CD14-positive monocyte (primary cell): ENCODE measurements at regions not wholly inside any gene's neighbourhood (a gene's known extent, or its start where the extent isn't known, plus 50 kb on each side); places are given as distances from the start of the nearest gene placed in this dataset.
"Not testable (repeated sequence)": the region's sequence is repeated elsewhere in the genome, so short reads cannot be mapped to it uniquely, and the experiment has no call there.

Source experiments
- DNase-seq, 3 donors: peaks; one replicate each; pipeline ENCODE4 v3.0.0-alpha.2; 2011 to 2022
- H2AFZ ChIP-seq: 2 replicates; pipeline ENCODE4 v1.6.0; 2012; ENCODE audit warnings: mild to moderate bottlenecking, low read depth, low read length, inconsistent platforms; ENCODE audit not compliant: insufficient read depth, poor library complexity, severe bottlenecking
- H3K27ac ChIP-seq, 2 donors: 1 replicate in 1 of 2; 2 replicates in 1 of 2; pipeline ENCODE4 v1.5.1; 2012 to 2013; ENCODE audit warnings: low read length in 2 of 2, control low read depth in 1 of 2, inconsistent platforms in 1 of 2, low read depth in 1 of 2, mild to moderate bottlenecking in 1 of 2
- H3K27me3 ChIP-seq, 2 donors: one replicate each; pipeline versions ENCODE4 v1.6.0 to v1.6.1; 2011 to 2013; ENCODE audit warnings: low read length in 2 of 2; ENCODE audit not compliant: control insufficient read depth in 2 of 2, insufficient read depth in 2 of 2
- H3K36me3 ChIP-seq, 2 donors: replicated peaks in 1 of 2; 1 replicate in 1 of 2; 2 replicates in 1 of 2; pipeline versions ENCODE4 v1.5.1 to v1.6.1; 2012 to 2013; ENCODE audit warnings: low read length in 2 of 2, control low read depth in 1 of 2, inconsistent platforms in 1 of 2, mild to moderate bottlenecking in 1 of 2; ENCODE audit not compliant: insufficient read depth in 2 of 2, control insufficient read depth in 1 of 2
- H3K4me1 ChIP-seq, 2 donors: 1 replicate in 1 of 2; 2 replicates in 1 of 2; pipeline versions ENCODE4 v1.5.1 to v1.6.1; 2012 to 2013; ENCODE audit warnings: low read length in 2 of 2, control low read depth in 1 of 2, inconsistent platforms in 1 of 2, mild to moderate bottlenecking in 1 of 2, moderate library complexity in 1 of 2; ENCODE audit not compliant: insufficient read depth in 2 of 2, control insufficient read depth in 1 of 2
- H3K4me2 ChIP-seq: replicated peaks from 2 replicates; pipeline ENCODE3; 2012; ENCODE audit warnings: low read length, moderate library complexity, mild to moderate bottlenecking; ENCODE audit not compliant: poor library complexity, severe bottlenecking; ENCODE audit errors: extremely low read depth
- H3K4me3 ChIP-seq, 3 experiments: fragments of 200-600 bp in 1 of 3; sonication (generic) in 1 of 3; replicated peaks in 1 of 3; 1 replicate in 2 of 3; 2 replicates in 1 of 3; pipeline ENCODE4 v1.5.1; 2011 to 2013; ENCODE audit warnings: low read length in 3 of 3, mild to moderate bottlenecking in 3 of 3, control low read depth in 2 of 3, low read depth in 2 of 3, inconsistent platforms in 1 of 3, moderate library complexity in 1 of 3
- H3K79me2 ChIP-seq: 2 replicates; pipeline ENCODE4 v1.6.0; 2012; ENCODE audit warnings: mild to moderate bottlenecking, control low read depth, inconsistent platforms, low read length, moderate library complexity; ENCODE audit not compliant: insufficient read depth
- H3K9ac ChIP-seq: 2 replicates; pipeline ENCODE4 v1.6.0; 2017; ENCODE audit warnings: low read length, mild to moderate bottlenecking; ENCODE audit not compliant: insufficient read depth, poor library complexity, severe bottlenecking
- H3K9me3 ChIP-seq, 2 donors: replicated peaks in 1 of 2; 1 replicate in 1 of 2; 2 replicates in 1 of 2; pipeline versions ENCODE4 v1.5.1 to v1.6.1; 2012 to 2013; ENCODE audit warnings: low read length in 2 of 2, control low read depth in 1 of 2; ENCODE audit not compliant: control insufficient read depth in 1 of 2, insufficient read depth in 1 of 2
- H4K20me1 ChIP-seq: 2 replicates; pipeline ENCODE4 v1.6.0; 2012; ENCODE audit warnings: mild to moderate bottlenecking, low read length, control low read depth, moderate library complexity; ENCODE audit not compliant: insufficient read depth
- H3K27ac Mint-ChIP-seq, 7 donors: one replicate each; pipeline ENCODE4 v1.8.0; 2020; ENCODE audit warnings: mild to moderate bottlenecking in 7 of 7, mixed read lengths in 7 of 7, moderate library complexity in 6 of 7, inconsistent platforms in 2 of 7
- H3K27me3 Mint-ChIP-seq, 3 donors: one replicate each; pipeline ENCODE4 v1.8.0; 2021 to 2022; ENCODE audit warnings: low read depth in 3 of 3, mild to moderate bottlenecking in 3 of 3, mixed read lengths in 3 of 3, moderate library complexity in 3 of 3, inconsistent platforms in 1 of 3
- H3K36me3 Mint-ChIP-seq, 2 donors: one replicate each; pipeline ENCODE4 v1.8.0; 2020; ENCODE audit warnings: mixed read lengths in 2 of 2, inconsistent platforms in 1 of 2, mild to moderate bottlenecking in 1 of 2
- H3K4me1 Mint-ChIP-seq: one replicate; pipeline ENCODE4 v1.8.0; 2020; ENCODE audit warnings: mild to moderate bottlenecking, mixed read lengths
- H3K4me3 Mint-ChIP-seq, 2 donors: one replicate each; pipeline ENCODE4 v1.8.0; 2020; ENCODE audit warnings: mild to moderate bottlenecking in 2 of 2, mixed read lengths in 2 of 2, moderate library complexity in 1 of 2
- H3K9me3 Mint-ChIP-seq, 7 donors: one replicate each; pipeline ENCODE4 v1.8.0; 2020 to 2022; ENCODE audit warnings: mixed read lengths in 7 of 7, mild to moderate bottlenecking in 6 of 7, moderate library complexity in 6 of 7, inconsistent platforms in 2 of 7
- CTCF ChIP-seq: fragments of 200-600 bp; IDR thresholded peaks from one replicate; pipeline ENCODE4 v1.8.0; 2022; ENCODE audit warnings: antibody characterized with exemption, mild to moderate bottlenecking
- WGBS: methylation state at CpG from one replicate; pipeline ENCODE4 v1.1.5; 2013; ENCODE audit warnings: missing lambda C conversion rate; ENCODE audit not compliant: insufficient coverage; 5-methylcytosine and 5-hydroxymethylcytosine counted together
- intact Hi-C, 2 donors: fragments of 100-400 bp; cut with micrococcal nuclease; formaldehyde crosslinking; loops; one replicate each; pipeline versions ENCODE4 v1.15.0 to v1.15.1; 2023

- Histone ChIP-seq H3K79me2 (no peaks in the 10 kb centered on the region), H3K27me3 (no peaks in the 10 kb centered on the region), H3K36me3 (no peaks in the 10 kb centered on the region), H3K4me3 (no peak overlapping the region), H3K27ac (no peak overlapping the region), H2AFZ (no peak overlapping the region), H3K4me2 (no peak overlapping the region), H3K9me3 (peaks cover 0 to 98% of the 10 kb centered on the region in 2 donors), H3K4me1 (no peaks in the 10 kb centered on the region), H3K9ac (no peak overlapping the region), H4K20me1 (no peaks in the 10 kb centered on the region)
- Mint-ChIP-seq H3K36me3 (no peaks in the 10 kb centered on the region), H3K27me3 (peaks cover 0 to 5% (median 0%) of the 10 kb centered on the region in 3 donors), H3K9me3 (peaks cover 85 to 100% (median 97%) of the 10 kb centered on the region in 7 donors), H3K4me3 (no peak overlapping the region), H3K4me1 (no peaks in the 10 kb centered on the region), H3K27ac (no peak overlapping the region)
- intact Hi-C loops, result no loop called here
- TF ChIP-seq CTCF, result no peak
- WGBS, result 52% methylated on average over 4 of the region's 4 CpGs
- DNase-seq, result no peak
Measured at GRCh38 chr21:7947422-7947821, 2574.0 kb upstream of the TPTE start.

GRCh38 chr21:7948727-7949126 lies 2572.7 kb upstream of the TPTE start:
- H3K27ac Mint-ChIP-seq, H3K36me3 Mint-ChIP-seq, H3K4me1 ChIP-seq, H3K79me2 ChIP-seq, H3K27ac ChIP-seq, intact Hi-C loops, H3K27me3 Mint-ChIP-seq, H3K36me3 ChIP-seq, H3K4me1 Mint-ChIP-seq, H3K4me3 ChIP-seq, H3K9ac ChIP-seq, H2AFZ ChIP-seq, H3K4me2 ChIP-seq, DNase-seq, H3K27me3 ChIP-seq, H3K4me3 Mint-ChIP-seq, H4K20me1 ChIP-seq: not testable (repeated sequence)
- 75% methylated on average over 7 of the region's 7 CpGs for WGBS
- peaks cover 0 to 98% of the 10 kb centered on the region in 2 donors for H3K9me3 ChIP-seq
- H3K9me3 Mint-ChIP-seq, result peaks cover 87 to 100% (median 98%) of the 10 kb centered on the region in 7 donors

- H3K4me3 Mint-ChIP-seq, H3K27me3 ChIP-seq, H3K36me3 Mint-ChIP-seq, H3K4me2 ChIP-seq, H4K20me1 ChIP-seq, H3K9ac ChIP-seq, H3K27ac Mint-ChIP-seq, H3K27me3 Mint-ChIP-seq, H3K4me1 Mint-ChIP-seq, H3K27ac ChIP-seq, H3K4me1 ChIP-seq, H3K4me3 ChIP-seq, H2AFZ ChIP-seq, DNase-seq, intact Hi-C loops, H3K79me2 ChIP-seq, H3K36me3 ChIP-seq: not testable (repeated sequence)
- H3K9me3 Mint-ChIP-seq, result peaks cover 85 to 100% (median 98%) of the 10 kb centered on the region in 7 donors
- H3K9me3 ChIP-seq, result peaks cover 0 to 98% of the 10 kb centered on the region in 2 donors
- WGBS, result 53% methylated on average over 6 of the region's 6 CpGs
Measured at GRCh38 chr21:7949882-7950281, 2571.5 kb upstream of the TPTE start.
